ENCODE measurements at regions not wholly inside any gene's neighbourhood (a gene's known extent, or its start where the extent isn't known, plus 50 kb on each side); places are given as distances from the start of the nearest gene placed in this dataset.
"Not testable (repeated sequence)": the region's sequence is repeated elsewhere in the genome, so short reads cannot be mapped to it uniquely, and the experiment has no call there.

GRCh38 chr5:154596844-154597243 lies 118.8 kb upstream of the HAND1 start:
- TF ChIP-seq CTCF, POLR2A, EP300, POLR2AphosphoS5 (IDR thresholded peaks at IDR 0.05): not testable (repeated sequence)
